Ishikawa (cell line): ENCODE measurements at regions not wholly inside any gene's neighbourhood (a gene's known extent, or its start where the extent isn't known, plus 50 kb on each side); places are given as distances from the start of the nearest gene placed in this dataset.

Experiments
- CEBPB ChIP-seq: IDR thresholded peaks from 2 replicates; pipeline ENCODE4 v1.6.1; 2012
- CREB1 ChIP-seq: IDR thresholded peaks from 2 replicates; pipeline ENCODE4 v1.6.1; 2012; ENCODE audit warnings: low read depth
- EGR1 ChIP-seq: IDR thresholded peaks from 2 replicates; pipeline ENCODE4 v1.6.1; 2012
- EP300 ChIP-seq: IDR thresholded peaks from 2 replicates; pipeline ENCODE4 v1.6.1; 2012; ENCODE audit warnings: borderline replicate concordance
- FOXM1 ChIP-seq: IDR thresholded peaks from 2 replicates; pipeline ENCODE4 v1.6.1; 2012; ENCODE audit warnings: low read depth, borderline replicate concordance
- MAX ChIP-seq: IDR thresholded peaks from 2 replicates; pipeline ENCODE4 v1.6.1; 2012
- NFIC ChIP-seq: IDR thresholded peaks from 2 replicates; pipeline ENCODE4 v1.6.1; 2012
- RAD21 ChIP-seq: IDR thresholded peaks from 2 replicates; pipeline ENCODE4 v1.6.1; 2012; ENCODE audit warnings: low read depth
- REST ChIP-seq: IDR thresholded peaks from 2 replicates; pipeline ENCODE4 v1.6.1; 2012; ENCODE audit warnings: low read depth, mild to moderate bottlenecking
- TAF1 ChIP-seq: IDR thresholded peaks from 2 replicates; pipeline ENCODE4 v1.6.1; 2012; ENCODE audit warnings: low read depth, mild to moderate bottlenecking
- USF1 ChIP-seq: IDR thresholded peaks from 2 replicates; pipeline ENCODE4 v1.6.1; 2012
- YY1 ChIP-seq: IDR thresholded peaks from 2 replicates; pipeline ENCODE4 v1.6.1; 2012; ENCODE audit warnings: low read depth
- ZBTB7A ChIP-seq: IDR thresholded peaks from 2 replicates; pipeline ENCODE4 v1.6.1; 2012; ENCODE audit warnings: low read depth

- TF ChIP-seq FOXM1 (no peak), TAF1 (no peak), MAX (no peak), EP300 (no peak), USF1 (no peak), EGR1 (no peak), ZBTB7A (no peak), RAD21 (no peak), YY1 (no peak), CREB1 (no peak), REST (no peak), NFIC (no peak), CEBPB (no peak)
These were observed 90.3 kb downstream of the LYZL1 start for GRCh38 chr10:29379208-29379607.
